ENCODE measurements at regions not wholly inside any gene's neighbourhood (a gene's known extent, or its start where the extent isn't known, plus 50 kb on each side); places are given as distances from the start of the nearest gene placed in this dataset.

DNA sequence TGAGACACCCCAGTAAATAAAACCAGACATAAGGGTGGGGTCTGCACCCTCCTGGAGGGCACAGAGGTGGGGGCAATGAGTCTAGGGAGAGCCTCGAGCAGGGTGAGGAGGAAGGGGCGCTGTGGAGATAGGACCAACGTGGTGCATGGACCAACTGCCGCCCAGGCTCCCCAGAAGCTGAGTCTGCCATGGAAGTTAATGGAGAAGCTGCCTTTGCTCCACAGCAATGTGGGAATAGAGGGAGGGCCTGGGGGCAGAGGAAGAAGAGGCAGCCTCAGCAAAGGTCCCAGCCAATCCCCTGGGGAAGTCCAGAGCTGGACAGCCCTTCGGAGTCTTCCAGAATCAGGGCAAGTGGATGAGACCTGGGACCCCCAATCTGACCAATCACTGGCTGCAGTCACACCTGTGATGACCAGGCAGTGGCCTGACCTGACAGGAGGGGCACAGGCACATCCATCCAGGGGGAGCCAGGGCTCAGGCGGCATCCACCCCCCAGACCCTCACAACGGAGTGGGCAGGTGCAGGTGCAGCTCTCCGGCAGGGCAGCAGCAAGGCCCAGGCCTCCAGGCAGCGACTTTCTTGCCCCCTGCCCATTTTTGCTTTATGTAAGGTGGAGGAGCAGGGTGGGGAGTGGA, 242.2 kb upstream of the PPP2R2D start:
- Mint-ChIP-seq H3K27ac (no peak overlapping the region), H3K36me3 (ENCODE audit: insufficient read depth in 1 of 3, low read depth in 3 of 3) (peaks cover 0 to 11% (median 6%) of the 10 kb centered on the region in 3 experiments; a peak in 4 of 7 replicates), H3K4me3 (no peak overlapping the region), H3K9me3 (peaks cover 13 to 17% of the 10 kb centered on the region in 2 experiments; a peak in 4 of 5 replicates), H3K4me1 (peaks cover 10 to 11% of the 10 kb centered on the region in 2 experiments), H3K27me3 (ENCODE audit: low read depth) (peaks cover 7% of the 10 kb centered on the region; the same call in 1 of the 2 replicates)
- no peak for TF ChIP-seq CTCF (conservative IDR thresholded peaks at IDR 0.05)
- Histone ChIP-seq H3K4me1 (ENCODE audit: insufficient read depth, low read length) (no peaks in the 10 kb centered on the region), H4K8ac (replicated peaks; ENCODE audit: insufficient read length, low read depth, low read length) (no peak overlapping the region), H3K4ac (ENCODE audit: low read depth, low read length) (no peak overlapping the region), H2AFZ (ENCODE audit: low read length) (no peak overlapping the region), H2BK120ac (ENCODE audit: low read depth, low read length, poor library complexity, severe bottlenecking) (no peak overlapping the region), H4K20me1 (ENCODE audit: control insufficient read depth, insufficient read depth, insufficient read length) (no peaks in the 10 kb centered on the region), H3K18ac (ENCODE audit: insufficient read length, low read depth, low read length) (no peak overlapping the region), H3K79me2 (ENCODE audit: insufficient read depth, low read length) (no peaks in the 10 kb centered on the region), H3K79me1 (ENCODE audit: insufficient read depth, low read depth, low read length, poor library complexity, severe bottlenecking) (no peaks in the 10 kb centered on the region), H3K23me2 (ENCODE audit: insufficient read length, low read depth, low read length, poor library complexity, severe bottlenecking) (no peaks in the 10 kb centered on the region), H2BK5ac (ENCODE audit: insufficient read length, low read length) (no peak overlapping the region), H3K9me3 (ENCODE audit: control insufficient read depth, low read depth, low read length) (no peaks in the 10 kb centered on the region), H2BK15ac (ENCODE audit: low read depth, low read length) (no peak overlapping the region), H3T11ph (ENCODE audit: low read length) (no peak overlapping the region), H3K9ac (ENCODE audit: extremely low read depth, insufficient read length, low read length) (no peak overlapping the region), H3K27me3 (ENCODE audit: insufficient read depth, low read length) (no peaks in the 10 kb centered on the region), H3K27ac (ENCODE audit: insufficient read length, low read depth, low read length) (no peak overlapping the region), H4K5ac (ENCODE audit: insufficient read length, low read depth, low read length) (no peak overlapping the region), H4K91ac (ENCODE audit: insufficient read length, low read depth, low read length) (no peak overlapping the region), H3K4me2 (ENCODE audit: insufficient read depth, insufficient read length, low read length) (no peak overlapping the region), H2BK20ac (ENCODE audit: low read depth, low read length, poor library complexity, severe bottlenecking) (no peak overlapping the region), H2AK5ac (ENCODE audit: insufficient read length, low read length) (no peak overlapping the region), H2BK12ac (ENCODE audit: insufficient read length, low read depth, low read length) (no peak overlapping the region), H3K23ac (ENCODE audit: insufficient read length, low read depth, low read length) (no peak overlapping the region), H3K56ac (ENCODE audit: insufficient read length, low read depth, low read length) (no peak overlapping the region), H3K14ac (ENCODE audit: insufficient read depth, low read length) (no peak overlapping the region)
- WGBS (ENCODE audit: extremely low coverage, insufficient read length, low lambda C conversion rate) = no CpG with 5 or more reads among the region's 9 CpGs
- peak; percentile 12 for DNase-seq
